H9 (cell line): ENCODE measurements at regions not wholly inside any gene's neighbourhood (a gene's known extent, or its start where the extent isn't known, plus 50 kb on each side); places are given as distances from the start of the nearest gene placed in this dataset.

ENCODE experiments used
- DNase-seq: peaks from one replicate; pipeline ENCODE4 v3.0.0-alpha.2; 2017
- H2AFZ ChIP-seq: one replicate; pipeline ENCODE4 v1.6.1; 2013; ENCODE audit warnings: mild to moderate bottlenecking, low read length, control low read depth, moderate library complexity
- H2AK5ac ChIP-seq: 2 replicates; pipeline ENCODE4 v1.6.1; 2013; ENCODE audit warnings: low read length, control low read depth, mixed read lengths; ENCODE audit not compliant: insufficient read length
- H2BK120ac ChIP-seq: one replicate; pipeline ENCODE4 v1.6.1; 2013; ENCODE audit warnings: low read depth, mild to moderate bottlenecking, low read length, control low read depth, inconsistent platforms; ENCODE audit not compliant: poor library complexity, severe bottlenecking
- H2BK12ac ChIP-seq: 2 replicates; pipeline ENCODE4 v1.6.1; 2013; ENCODE audit warnings: low read length, control low read depth, mixed read lengths, low read depth; ENCODE audit not compliant: insufficient read length
- H2BK15ac ChIP-seq: 2 replicates; pipeline ENCODE4 v1.6.1; 2013; ENCODE audit warnings: low read depth, low read length, control low read depth
- H2BK20ac ChIP-seq: one replicate; pipeline ENCODE4 v1.6.1; 2013; ENCODE audit warnings: low read depth, mild to moderate bottlenecking, low read length, control low read depth, inconsistent platforms; ENCODE audit not compliant: poor library complexity, severe bottlenecking
- H2BK5ac ChIP-seq: 2 replicates; pipeline ENCODE4 v1.6.1; 2013; ENCODE audit warnings: low read length, control low read depth, mixed read lengths; ENCODE audit not compliant: insufficient read length
- H3K14ac ChIP-seq: 2 replicates; pipeline ENCODE4 v1.6.1; 2013; ENCODE audit warnings: low read length, control low read depth; ENCODE audit not compliant: insufficient read depth
- H3K18ac ChIP-seq: 2 replicates; pipeline ENCODE4 v1.6.1; 2013; ENCODE audit warnings: low read depth, mild to moderate bottlenecking, mixed read lengths, low read length, control low read depth; ENCODE audit not compliant: insufficient read length
- H3K23ac ChIP-seq: 2 replicates; pipeline ENCODE4 v1.6.1; 2013; ENCODE audit warnings: low read length, control low read depth, mixed read lengths, low read depth; ENCODE audit not compliant: insufficient read length
- H3K23me2 ChIP-seq: 2 replicates; pipeline ENCODE4 v1.6.1; 2013; ENCODE audit warnings: low read depth, mild to moderate bottlenecking, mixed read lengths, low read length, control low read depth; ENCODE audit not compliant: insufficient read length, poor library complexity, severe bottlenecking
- H3K27ac ChIP-seq: 2 replicates; pipeline ENCODE4 v1.5.1; 2013; ENCODE audit warnings: low read length, control low read depth, mixed read lengths, low read depth; ENCODE audit not compliant: insufficient read length
- H3K27me3 ChIP-seq: 2 replicates; pipeline ENCODE4 v1.6.1; 2013; ENCODE audit warnings: low read length, control low read depth, inconsistent platforms; ENCODE audit not compliant: insufficient read depth
- H3K4ac ChIP-seq: 2 replicates; pipeline ENCODE4 v1.6.1; 2013; ENCODE audit warnings: low read depth, mild to moderate bottlenecking, control low read depth, inconsistent platforms, low read length, moderate library complexity
- H3K4me1 ChIP-seq: 2 replicates; pipeline ENCODE4 v1.6.1; 2013; ENCODE audit warnings: low read length, control low read depth, inconsistent platforms; ENCODE audit not compliant: insufficient read depth
- H3K4me2 ChIP-seq: 2 replicates; pipeline ENCODE4 v1.6.1; 2013; ENCODE audit warnings: low read length, control low read depth, mixed read lengths; ENCODE audit not compliant: insufficient read length, insufficient read depth
- H3K56ac ChIP-seq: 2 replicates; pipeline ENCODE4 v1.6.1; 2013; ENCODE audit warnings: low read depth, mild to moderate bottlenecking, mixed read lengths, low read length, control low read depth; ENCODE audit not compliant: insufficient read length
- H3K79me1 ChIP-seq: 2 replicates; pipeline ENCODE4 v1.6.1; 2013; ENCODE audit warnings: low read depth, mild to moderate bottlenecking, moderate library complexity, low read length, control low read depth, inconsistent platforms; ENCODE audit not compliant: insufficient read depth, poor library complexity, severe bottlenecking
- H3K79me2 ChIP-seq: 2 replicates; pipeline ENCODE4 v1.6.1; 2013; ENCODE audit warnings: low read length, control low read depth, inconsistent platforms; ENCODE audit not compliant: insufficient read depth
- H3K9ac ChIP-seq: 2 replicates; pipeline ENCODE4 v1.6.1; 2013; ENCODE audit warnings: low read length, control low read depth, mixed read lengths; ENCODE audit not compliant: insufficient read length; ENCODE audit errors: extremely low read depth
- H3K9me3 ChIP-seq: one replicate; pipeline ENCODE4 v1.6.1; 2013; ENCODE audit warnings: low read depth, low read length, inconsistent platforms; ENCODE audit not compliant: control insufficient read depth
- H3T11ph ChIP-seq: one replicate; pipeline ENCODE4 v1.6.1; 2013; ENCODE audit warnings: mild to moderate bottlenecking, low read length, control low read depth, inconsistent platforms
- H4K20me1 ChIP-seq: one replicate; pipeline ENCODE4 v1.6.1; 2013; ENCODE audit not compliant: control insufficient read depth, insufficient read length, insufficient read depth
- H4K5ac ChIP-seq: 2 replicates; pipeline ENCODE4 v1.6.1; 2013; ENCODE audit warnings: low read depth, mild to moderate bottlenecking, mixed read lengths, low read length, control low read depth; ENCODE audit not compliant: insufficient read length
- H4K8ac ChIP-seq: replicated peaks from 2 replicates; pipeline ENCODE4 v1.6.1; 2013; ENCODE audit warnings: low read length, control low read depth, mixed read lengths, low read depth; ENCODE audit not compliant: insufficient read length
- H4K91ac ChIP-seq: 2 replicates; pipeline ENCODE4 v1.6.1; 2013; ENCODE audit warnings: low read depth, mild to moderate bottlenecking, moderate library complexity, mixed read lengths, low read length, control low read depth; ENCODE audit not compliant: insufficient read length
- H3K27ac Mint-ChIP-seq, 3 experiments: 2 replicates in 2 of 3; 3 replicates in 1 of 3; pipeline ENCODE4 v1.8.0; 2020 to 2021; ENCODE audit warnings: mixed read lengths in 3 of 3, mild to moderate bottlenecking in 1 of 3, moderate library complexity in 1 of 3
- H3K27me3 Mint-ChIP-seq: 2 replicates; pipeline ENCODE4 v1.8.0; 2021; ENCODE audit warnings: low read depth, mild to moderate bottlenecking, moderate library complexity, mixed read lengths
- H3K36me3 Mint-ChIP-seq, 3 experiments: 2 replicates in 2 of 3; 3 replicates in 1 of 3; pipeline ENCODE4 v1.8.0; 2020 to 2021; ENCODE audit warnings: low read depth in 3 of 3, mixed read lengths in 3 of 3; ENCODE audit not compliant: insufficient read depth in 1 of 3
- H3K4me1 Mint-ChIP-seq, 2 experiments: 2 replicates each; pipeline ENCODE4 v1.8.0; 2020; ENCODE audit warnings: mixed read lengths in 2 of 2
- H3K4me3 Mint-ChIP-seq, 2 experiments: 2 replicates in 1 of 2; 3 replicates in 1 of 2; pipeline ENCODE4 v1.8.0; 2020 to 2021; ENCODE audit warnings: mild to moderate bottlenecking in 2 of 2, mixed read lengths in 2 of 2, moderate library complexity in 1 of 2
- H3K9me3 Mint-ChIP-seq, 2 experiments: 2 replicates in 1 of 2; 3 replicates in 1 of 2; pipeline ENCODE4 v1.8.0; 2020; ENCODE audit warnings: mild to moderate bottlenecking in 2 of 2, mixed read lengths in 2 of 2, moderate library complexity in 1 of 2
- CTCF ChIP-seq: fragments of 200-600 bp; sonication (generic); conservative IDR thresholded peaks from 3 replicates; pipeline ENCODE4 v1.8.0; 2021; ENCODE audit warnings: antibody characterized with exemption, mild to moderate bottlenecking
- WGBS: extraction: QIAGEN DNeasy Blood & Tissue Kit; methylation state at CpG from one replicate; pipeline ENCODE4 v1.1.7; 2013; ENCODE audit warnings: missing lambda C conversion rate, low lambda C conversion rate, mixed read lengths; ENCODE audit not compliant: insufficient read length; ENCODE audit errors: extremely low coverage; 5-methylcytosine and 5-hydroxymethylcytosine counted together

- no CpG with 5 or more reads among the region's 14 CpGs for WGBS
- Mint-ChIP-seq H3K9me3 (no peaks in the 10 kb centered on the region), H3K4me1 (peaks cover 13% of the 10 kb centered on the region in 2 experiments), H3K27me3 (peaks cover 8% of the 10 kb centered on the region), H3K27ac (no peak overlapping the region), H3K36me3 (no peaks in the 10 kb centered on the region), H3K4me3 (no peak overlapping the region)
- Histone ChIP-seq H3K79me1 (no peaks in the 10 kb centered on the region), H3K79me2 (no peaks in the 10 kb centered on the region), H3K23ac (no peak overlapping the region), H3K4me1 (no peaks in the 10 kb centered on the region), H3T11ph (no peak overlapping the region), H4K5ac (no peak overlapping the region), H3K18ac (no peak overlapping the region), H2AK5ac (no peak overlapping the region), H3K14ac (no peak overlapping the region), H2BK20ac (no peak overlapping the region), H3K23me2 (no peaks in the 10 kb centered on the region), H2BK120ac (no peak overlapping the region), H2BK12ac (no peak overlapping the region), H3K4ac (no peak overlapping the region), H4K8ac (no peak overlapping the region), H3K56ac (no peak overlapping the region), H3K9ac (no peak overlapping the region), H2AFZ (no peak overlapping the region), H4K20me1 (no peaks in the 10 kb centered on the region), H2BK15ac (no peak overlapping the region), H3K9me3 (no peaks in the 10 kb centered on the region), H2BK5ac (no peak overlapping the region), H3K4me2 (no peak overlapping the region), H3K27me3 (no peaks in the 10 kb centered on the region), H4K91ac (no peak overlapping the region), H3K27ac (no peak overlapping the region)
- no peak for DNase-seq
- TF ChIP-seq CTCF = no peak
Measured at GRCh38 chr16:86775511-86775921, 197.2 kb downstream of the FOXL1 start.
